ENCODE measurements at regions not wholly inside any gene's neighbourhood (a gene's known extent, or its start where the extent isn't known, plus 50 kb on each side); places are given as distances from the start of the nearest gene placed in this dataset.

GRCh38 chr10:118161461-118162246, 114.9 kb upstream of the RAB11FIP2 start:
- no peak for DNase-seq (ENCODE audit: low read depth)
- no peak overlapping the region for H3K4me3 ChIP-seq (ENCODE audit: low read depth, low read length)
- TF ChIP-seq CTCF (IDR thresholded peaks at IDR 0.05; ENCODE audit: insufficient read depth, low read depth, low read length, missing control alignments): no peak

GRCh38 chr10:118153287-118153686, 106.5 kb upstream of the RAB11FIP2 start:
- DNase-seq (ENCODE audit: low read depth): no peak
- TF ChIP-seq CTCF (IDR thresholded peaks at IDR 0.05; ENCODE audit: insufficient read depth, low read depth, low read length, missing control alignments): no peak
- H3K4me3 ChIP-seq (ENCODE audit: low read depth, low read length): no peak overlapping the region

- no peak for DNase-seq (ENCODE audit: low read depth)
- TF ChIP-seq CTCF (IDR thresholded peaks at IDR 0.05; ENCODE audit: insufficient read depth, low read depth, low read length, missing control alignments): no peak
- no peak overlapping the region for H3K4me3 ChIP-seq (ENCODE audit: low read depth, low read length)
These were observed 104.7 kb upstream of the RAB11FIP2 start for GRCh38 chr10:118151461-118151860.

- DNase-seq (ENCODE audit: low read depth): no peak
- no peak for TF ChIP-seq CTCF (IDR thresholded peaks at IDR 0.05; ENCODE audit: insufficient read depth, low read depth, low read length, missing control alignments)
- no peak overlapping the region for H3K4me3 ChIP-seq (ENCODE audit: low read depth, low read length)
These were observed 101.5 kb upstream of the RAB11FIP2 start for GRCh38 chr10:118148247-118148646.

GRCh38 chr10:118145256-118145655, 98.5 kb upstream of the RAB11FIP2 start:
- no peak overlapping the region for H3K4me3 ChIP-seq (ENCODE audit: low read depth, low read length)
- no peak for TF ChIP-seq CTCF (IDR thresholded peaks at IDR 0.05; ENCODE audit: insufficient read depth, low read depth, low read length, missing control alignments)
- no peak for DNase-seq (ENCODE audit: low read depth)

- no peak for TF ChIP-seq CTCF (IDR thresholded peaks at IDR 0.05; ENCODE audit: insufficient read depth, low read depth, low read length, missing control alignments)
- DNase-seq (ENCODE audit: low read depth): no peak
- no peak overlapping the region for H3K4me3 ChIP-seq (ENCODE audit: low read depth, low read length)
These were observed 94.7 kb upstream of the RAB11FIP2 start for GRCh38 chr10:118141471-118141870.

- no peak for DNase-seq (ENCODE audit: low read depth)
- H3K4me3 ChIP-seq (ENCODE audit: low read depth, low read length): no peak overlapping the region
- TF ChIP-seq CTCF (IDR thresholded peaks at IDR 0.05; ENCODE audit: insufficient read depth, low read depth, low read length, missing control alignments): no peak
These were observed 92.6 kb upstream of the RAB11FIP2 start for GRCh38 chr10:118139321-118139720.

All from GM12865 (cell line).